IMR-90 (cell line): ENCODE measurements at regions not wholly inside any gene's neighbourhood (a gene's known extent, or its start where the extent isn't known, plus 50 kb on each side); places are given as distances from the start of the nearest gene placed in this dataset.

ENCODE experiments used
- ATAC-seq: fragments of 200-7000 bp; cut with Tn5 transposase; 2 replicates; pipeline ENCODE4 v1.9.1; 2020; ENCODE audit warnings: low read depth, mild to moderate bottlenecking, moderate library complexity
- BruUV-seq: library from RNA; stranded (reverse); fragments of 400-500 nt; replicated peaks from 2 replicates; lab custom pipeline; 2021; lab: Mats Ljungman, UMichigan
- CTCF ChIA-PET: fragments of 300-600 bp; formaldehyde crosslinking; extraction: SDS; loops from one replicate; lab custom pipeline; 2021; ENCODE audit warnings: antibody characterized with exemption; lab: Yijun Ruan, JAX
- POLR2A ChIA-PET: fragments of 300-600 bp; sonication (Branson Sonifier 250); formaldehyde crosslinking; loops from one replicate; lab custom pipeline; 2022; ENCODE audit warnings: antibody characterized with exemption; ENCODE audit not compliant: unreplicated experiment; lab: Charles Lee
- DNase-seq: peaks from one replicate; pipeline ENCODE4 v3.0.0; 2013
- H2AFZ ChIP-seq: replicated peaks from 2 replicates; pipeline ENCODE3; 2013; ENCODE audit warnings: low read length, mild to moderate bottlenecking; ENCODE audit not compliant: poor library complexity
- H2AK5ac ChIP-seq: 2 replicates; pipeline ENCODE4 v1.6.1; 2013; ENCODE audit warnings: low read depth, low read length, inconsistent platforms
- H2AK9ac ChIP-seq: replicated peaks from 2 replicates; pipeline ENCODE3; 2013; ENCODE audit warnings: mild to moderate bottlenecking, low read depth, low read length, moderate library complexity; ENCODE audit not compliant: poor library complexity
- H2BK120ac ChIP-seq: 2 replicates; pipeline ENCODE4 v1.6.1; 2013; ENCODE audit warnings: low read depth, low read length, inconsistent platforms
- H2BK15ac ChIP-seq: 3 replicates; pipeline ENCODE4 v1.6.1; 2013; ENCODE audit warnings: low read depth, low read length, inconsistent platforms
- H2BK20ac ChIP-seq: 2 replicates; pipeline ENCODE4 v1.6.1; 2013; ENCODE audit warnings: low read depth, mild to moderate bottlenecking, inconsistent platforms, low read length, moderate library complexity
- H2BK5ac ChIP-seq: 2 replicates; pipeline ENCODE4 v1.6.1; 2013; ENCODE audit warnings: mild to moderate bottlenecking, low read depth, low read length, inconsistent platforms; ENCODE audit not compliant: poor library complexity, severe bottlenecking
- H3K14ac ChIP-seq: replicated peaks from 2 replicates; pipeline ENCODE4 v1.6.1; 2013; ENCODE audit warnings: low read depth, low read length, inconsistent platforms
- H3K18ac ChIP-seq: 2 replicates; pipeline ENCODE4 v1.6.1; 2013; ENCODE audit warnings: low read depth, low read length, control low read depth
- H3K23ac ChIP-seq: 2 replicates; pipeline ENCODE4 v1.6.1; 2013; ENCODE audit warnings: low read depth, low read length, inconsistent platforms
- H3K27ac ChIP-seq: 2 replicates; pipeline ENCODE4 v1.5.1; 2013; ENCODE audit warnings: mild to moderate bottlenecking, control low read depth, low read length; ENCODE audit not compliant: insufficient read depth
- H3K27me3 ChIP-seq: 2 replicates; pipeline ENCODE4 v1.6.1; 2013; ENCODE audit warnings: low read length; ENCODE audit not compliant: control insufficient read depth, insufficient read depth
- H3K36me3 ChIP-seq: 2 replicates; pipeline ENCODE4 v1.6.1; 2013; ENCODE audit warnings: low read length, mixed read lengths; ENCODE audit not compliant: control insufficient read depth, insufficient read depth
- H3K4ac ChIP-seq: 2 replicates; pipeline ENCODE4 v1.6.1; 2013; ENCODE audit warnings: low read depth, low read length, inconsistent platforms
- H3K4me1 ChIP-seq: 2 replicates; pipeline ENCODE4 v1.6.1; 2013; ENCODE audit warnings: low read length, mixed read lengths; ENCODE audit not compliant: control insufficient read depth, insufficient read depth
- H3K4me2 ChIP-seq: 2 replicates; pipeline ENCODE4 v1.6.1; 2013; ENCODE audit warnings: low read depth, mild to moderate bottlenecking, control low read depth, low read length, moderate library complexity
- H3K4me3 ChIP-seq: 2 replicates; pipeline ENCODE4 v1.5.1; 2013; ENCODE audit warnings: low read depth, mild to moderate bottlenecking, control low read depth, low read length, moderate library complexity; ENCODE audit not compliant: insufficient read depth
- H3K56ac ChIP-seq: 2 replicates; pipeline ENCODE4 v1.6.1; 2013; ENCODE audit warnings: low read length, inconsistent platforms; ENCODE audit not compliant: insufficient read depth; ENCODE audit errors: extremely low read depth
- H3K79me1 ChIP-seq, 2 experiments: 2 replicates each; pipeline ENCODE4 v1.6.1; 2013; ENCODE audit warnings: low read length in 2 of 2, inconsistent platforms in 1 of 2, low read depth in 1 of 2
- H3K9ac ChIP-seq: 2 replicates; pipeline ENCODE4 v1.6.1; 2013; ENCODE audit warnings: low read depth, low read length, control low read depth
- H3K9me1 ChIP-seq: 2 replicates; pipeline ENCODE4 v1.6.1; 2013; ENCODE audit warnings: low read length, inconsistent platforms; ENCODE audit not compliant: insufficient read depth
- H3K9me3 ChIP-seq: 2 replicates; pipeline ENCODE4 v1.6.1; 2013; ENCODE audit warnings: low read length; ENCODE audit not compliant: control insufficient read depth, insufficient read depth
- H4K20me1 ChIP-seq: 2 replicates; pipeline ENCODE4 v1.6.1; 2013; ENCODE audit warnings: low read length, inconsistent platforms; ENCODE audit not compliant: insufficient read depth
- H4K5ac ChIP-seq: 2 replicates; pipeline ENCODE4 v1.6.1; 2013; ENCODE audit warnings: mild to moderate bottlenecking, low read depth, low read length, control low read depth
- H4K8ac ChIP-seq, 2 experiments: 2 replicates each; pipeline ENCODE4 v1.6.1; 2013; ENCODE audit warnings: low read depth in 2 of 2, low read length in 2 of 2, control low read depth in 1 of 2, inconsistent platforms in 1 of 2
- H4K91ac ChIP-seq: 2 replicates; pipeline ENCODE4 v1.6.1; 2013; ENCODE audit warnings: low read depth, low read length, inconsistent platforms; ENCODE audit not compliant: insufficient read depth
- BHLHE40 ChIP-seq: fragments of 150-350 bp; IDR thresholded peaks from 2 replicates; pipeline ENCODE4 v1.6.1; 2016; ENCODE audit warnings: mild to moderate bottlenecking, low read depth, low read length
- CHD1 ChIP-seq: IDR thresholded peaks from 2 replicates; pipeline ENCODE4 v1.6.1; 2012; ENCODE audit warnings: low read depth, low read length, improper control_type of control experiment
- CTCF ChIP-seq: conservative IDR thresholded peaks from 2 replicates; pipeline ENCODE4 v1.5.1; 2012; ENCODE audit warnings: mild to moderate bottlenecking, low read depth, low read length, improper control_type of control experiment
- FOS ChIP-seq: fragments of 150-350 bp; IDR thresholded peaks from 2 replicates; pipeline ENCODE4 v1.6.1; 2016; ENCODE audit warnings: low read depth, low read length
- MAFK ChIP-seq: IDR thresholded peaks from 2 replicates; pipeline ENCODE4 v1.6.1; 2012; ENCODE audit warnings: low read depth, low read length, improper control_type of control experiment
- MAZ ChIP-seq: IDR thresholded peaks from 2 replicates; pipeline ENCODE4 v1.6.1; 2012; ENCODE audit warnings: low read depth, mild to moderate bottlenecking, low read length, improper control_type of control experiment, moderate library complexity, borderline replicate concordance
- NFE2L2 ChIP-seq: fragments of 150-350 bp; IDR thresholded peaks from 2 replicates; pipeline ENCODE4 v1.6.1; 2016; ENCODE audit warnings: low read depth, mild to moderate bottlenecking, low read length
- RAD21 ChIP-seq: IDR thresholded peaks from 2 replicates; pipeline ENCODE4 v1.6.1; 2012; ENCODE audit warnings: low read length, improper control_type of control experiment
- RCOR1 ChIP-seq: IDR thresholded peaks from 2 replicates; pipeline ENCODE4 v1.6.1; 2012; ENCODE audit warnings: mild to moderate bottlenecking, low read length, improper control_type of control experiment; ENCODE audit not compliant: insufficient replicate concordance
- SMC3 ChIP-seq: fragments of 150-350 bp; IDR thresholded peaks from 2 replicates; pipeline ENCODE4 v1.6.1; 2016; ENCODE audit warnings: low read depth, mild to moderate bottlenecking, antibody characterized with exemption, low read length, moderate library complexity
- USF2 ChIP-seq: fragments of 150-350 bp; IDR thresholded peaks from 2 replicates; pipeline ENCODE4 v1.6.1; 2017; ENCODE audit warnings: mild to moderate bottlenecking, antibody characterized with exemption, low read length, low read depth
- WGBS, 2 experiments: methylation state at CpG; one replicate each; pipeline versions ENCODE4 v1.1.5 to v1.1.7; 2013; ENCODE audit warnings: missing lambda C conversion rate in 2 of 2; ENCODE audit not compliant: insufficient read length in 1 of 2; ENCODE audit errors: extremely low coverage in 2 of 2; 5-methylcytosine and 5-hydroxymethylcytosine counted together
- dilution Hi-C: fragments of 300-500 bp; cut with HindIII; formaldehyde crosslinking; loops from one replicate; pipeline ENCODE4 v1.14.3; 2018; ENCODE audit warnings: low sequenced_read_pairs; ENCODE audit not compliant: unreplicated experiment
- in situ Hi-C: fragments of 300-500 bp; cut with MboI; formaldehyde crosslinking; loops from 3 replicates; pipeline ENCODE4 v1.14.3; 2019; ENCODE audit warnings: low sequenced_read_pairs, inconsistent platforms, mixed read lengths
- intact Hi-C: fragments of 100-400 bp; cut with micrococcal nuclease; formaldehyde crosslinking; loops from 2 replicates; pipeline ENCODE4 v1.10.0; 2022
- TF ChIP-seq, protein P1 (sequence below): fragments of 150-350 bp; IDR thresholded peaks from 2 replicates; pipeline ENCODE4 v1.6.1; 2016; ENCODE audit warnings: low read depth, mild to moderate bottlenecking, low read length, moderate library complexity, borderline replicate concordance

DNA sequence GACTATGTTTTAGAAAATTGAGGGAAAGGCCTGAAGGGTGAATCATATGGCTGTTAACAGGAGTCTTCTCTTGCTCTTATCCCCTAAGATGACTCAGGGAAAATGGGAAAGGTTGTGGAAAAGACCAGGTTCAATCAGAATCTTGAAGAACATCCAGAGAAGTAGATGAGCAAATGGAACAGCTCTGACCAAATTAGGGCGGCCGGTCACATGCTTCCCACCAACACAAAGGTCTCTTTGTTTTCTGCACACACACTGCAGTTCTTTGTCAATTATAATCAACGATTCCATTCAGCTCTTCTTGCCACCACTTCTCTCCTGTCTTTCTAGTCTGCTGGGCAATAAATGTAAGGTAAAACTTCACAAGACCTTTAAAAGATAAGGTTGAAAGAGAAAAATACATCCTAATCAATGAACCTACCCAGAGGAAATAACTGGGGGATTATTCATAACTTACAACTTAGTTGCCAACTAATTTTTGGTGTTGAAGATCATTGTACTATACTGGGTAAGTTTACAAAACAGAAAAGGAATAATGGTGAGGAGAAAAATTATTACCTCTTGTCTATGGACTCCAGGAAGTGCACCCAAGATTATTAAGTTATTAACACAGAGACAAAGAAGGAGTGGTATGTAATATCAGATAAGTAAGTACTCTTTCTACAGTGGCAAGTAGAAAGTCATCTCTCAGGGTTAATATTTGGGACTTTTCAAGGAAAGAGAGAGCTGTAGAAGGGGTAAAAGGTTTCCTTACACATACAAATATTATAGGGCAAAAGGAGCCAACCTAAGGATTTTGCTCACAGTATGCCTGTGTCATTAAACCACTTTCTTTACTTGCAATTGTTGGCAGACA is 441.9 kb upstream of the PIK3R1 start:
- Histone ChIP-seq H3K9me1 (no peaks in the 10 kb centered on the region), H2BK20ac (no peak overlapping the region), H3K56ac (no peak overlapping the region), H2AK5ac (no peak overlapping the region), H2BK120ac (no peak overlapping the region), H3K27me3 (no peaks in the 10 kb centered on the region), H3K9ac (no peak overlapping the region), H4K91ac (no peak overlapping the region), H3K79me1 (no peaks in the 10 kb centered on the region), H2AK9ac (no peak overlapping the region), H2BK15ac (no peak overlapping the region), H3K14ac (no peak overlapping the region), H3K36me3 (no peaks in the 10 kb centered on the region), H3K23ac (no peak overlapping the region), H2AFZ (no peak overlapping the region), H3K4me3 (no peak overlapping the region), H2BK5ac (no peak overlapping the region), H4K8ac (no peak overlapping the region), H3K9me3 (no peaks in the 10 kb centered on the region; the same call in 1 of the 2 replicates), H3K4ac (no peak overlapping the region), H3K4me2 (no peak overlapping the region), H3K4me1 (no peaks in the 10 kb centered on the region), H4K5ac (no peak overlapping the region), H3K27ac (no peak overlapping the region), H3K18ac (no peak overlapping the region), H4K20me1 (no peaks in the 10 kb centered on the region)
- dilution Hi-C loops: no loop called here
- CTCF ChIA-PET: no interaction called here
- POLR2A ChIA-PET: no interaction called here
- intact Hi-C loops: no loop called here
- in situ Hi-C loops: no loop called here
- no TSS peak for BruUV-seq
- DNase-seq (no peak), ATAC-seq (no peak)
- no CpG with 5 or more reads among the region's 3 CpGs for WGBS, 2 experiments
- TF ChIP-seq CTCF (no peak), SMC3 (no peak), RAD21 (no peak), RCOR1 (no peak), USF2 (no peak), FOS (no peak), MAZ (no peak), NFE2L2 (no peak), BHLHE40 (no peak), MAFK (no peak), CHD1 (no peak)
- TF ChIP-seq, protein P1, sequence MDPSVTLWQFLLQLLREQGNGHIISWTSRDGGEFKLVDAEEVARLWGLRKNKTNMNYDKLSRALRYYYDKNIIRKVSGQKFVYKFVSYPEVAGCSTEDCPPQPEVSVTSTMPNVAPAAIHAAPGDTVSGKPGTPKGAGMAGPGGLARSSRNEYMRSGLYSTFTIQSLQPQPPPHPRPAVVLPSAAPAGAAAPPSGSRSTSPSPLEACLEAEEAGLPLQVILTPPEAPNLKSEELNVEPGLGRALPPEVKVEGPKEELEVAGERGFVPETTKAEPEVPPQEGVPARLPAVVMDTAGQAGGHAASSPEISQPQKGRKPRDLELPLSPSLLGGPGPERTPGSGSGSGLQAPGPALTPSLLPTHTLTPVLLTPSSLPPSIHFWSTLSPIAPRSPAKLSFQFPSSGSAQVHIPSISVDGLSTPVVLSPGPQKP: no peak
